Mammary epithelial cell (primary cell): ENCODE measurements at regions not wholly inside any gene's neighbourhood (a gene's known extent, or its start where the extent isn't known, plus 50 kb on each side); places are given as distances from the start of the nearest gene placed in this dataset.
"Not testable (repeated sequence)": the region's sequence is repeated elsewhere in the genome, so short reads cannot be mapped to it uniquely, and the experiment has no call there.

ENCODE experiments used
- EZH2 ChIP-seq: IDR thresholded peaks from 2 replicates; pipeline ENCODE4 v1.6.1; 2012; ENCODE audit warnings: low read length, inconsistent platforms, borderline replicate concordance
- TF ChIP-seq, protein P1 (sequence below), 2 donors: IDR thresholded peaks in 1 of 2; conservative IDR thresholded peaks in 1 of 2; 2 replicates each; pipeline ENCODE4 v1.5.1; 2011 to 2012; ENCODE audit warnings: inconsistent platforms in 2 of 2, low read length in 2 of 2, mild to moderate bottlenecking in 2 of 2, control low read depth in 1 of 2, low read depth in 1 of 2; ENCODE audit not compliant: insufficient read depth in 1 of 2; ENCODE audit errors: extremely low read depth in 1 of 2

DNA sequence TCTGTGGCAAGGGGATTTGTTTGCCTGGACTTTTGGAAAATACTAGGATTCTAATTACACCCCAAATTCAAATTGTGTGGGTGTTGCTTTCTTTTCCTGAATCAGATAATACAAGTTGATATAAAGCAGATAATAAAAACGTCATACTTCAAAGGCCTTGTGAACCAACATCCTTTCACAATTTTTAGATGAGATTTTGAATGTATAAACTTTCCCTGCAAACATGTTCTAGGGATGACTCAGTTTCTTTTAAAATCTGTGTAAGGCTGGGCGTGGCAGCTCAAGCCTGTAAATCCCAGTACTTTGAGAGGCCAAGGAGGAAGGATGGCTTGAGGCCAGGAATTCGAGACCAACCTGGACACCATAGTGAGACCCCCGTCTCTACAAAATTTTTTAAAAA is 182.4 kb downstream of the C12orf75 start:
- TF ChIP-seq, protein P1, sequence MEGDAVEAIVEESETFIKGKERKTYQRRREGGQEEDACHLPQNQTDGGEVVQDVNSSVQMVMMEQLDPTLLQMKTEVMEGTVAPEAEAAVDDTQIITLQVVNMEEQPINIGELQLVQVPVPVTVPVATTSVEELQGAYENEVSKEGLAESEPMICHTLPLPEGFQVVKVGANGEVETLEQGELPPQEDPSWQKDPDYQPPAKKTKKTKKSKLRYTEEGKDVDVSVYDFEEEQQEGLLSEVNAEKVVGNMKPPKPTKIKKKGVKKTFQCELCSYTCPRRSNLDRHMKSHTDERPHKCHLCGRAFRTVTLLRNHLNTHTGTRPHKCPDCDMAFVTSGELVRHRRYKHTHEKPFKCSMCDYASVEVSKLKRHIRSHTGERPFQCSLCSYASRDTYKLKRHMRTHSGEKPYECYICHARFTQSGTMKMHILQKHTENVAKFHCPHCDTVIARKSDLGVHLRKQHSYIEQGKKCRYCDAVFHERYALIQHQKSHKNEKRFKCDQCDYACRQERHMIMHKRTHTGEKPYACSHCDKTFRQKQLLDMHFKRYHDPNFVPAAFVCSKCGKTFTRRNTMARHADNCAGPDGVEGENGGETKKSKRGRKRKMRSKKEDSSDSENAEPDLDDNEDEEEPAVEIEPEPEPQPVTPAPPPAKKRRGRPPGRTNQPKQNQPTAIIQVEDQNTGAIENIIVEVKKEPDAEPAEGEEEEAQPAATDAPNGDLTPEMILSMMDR (conservative IDR thresholded peaks at IDR 0.05 in 1 of 2, IDR thresholded peaks at IDR 0.05 in 1 of 2; ENCODE audit: extremely low read depth in 1 of 2, insufficient read depth in 1 of 2, low read depth in 1 of 2, low read length in 2 of 2), result not testable (repeated sequence)
- TF ChIP-seq EZH2, result not testable (repeated sequence)
